GM20000 (cell line): ENCODE measurements at regions not wholly inside any gene's neighbourhood (a gene's known extent, or its start where the extent isn't known, plus 50 kb on each side); places are given as distances from the start of the nearest gene placed in this dataset.

ENCODE experiments used
- DNase-seq: peaks from one replicate; pipeline ENCODE4 v3.0.0; 2012; ENCODE audit warnings: low spot score
- CTCF ChIP-seq: IDR thresholded peaks from 2 replicates; pipeline ENCODE4 v1.5.1; 2012; ENCODE audit warnings: mild to moderate bottlenecking, control low read depth; ENCODE audit errors: extremely low read depth, missing control alignments

DNA sequence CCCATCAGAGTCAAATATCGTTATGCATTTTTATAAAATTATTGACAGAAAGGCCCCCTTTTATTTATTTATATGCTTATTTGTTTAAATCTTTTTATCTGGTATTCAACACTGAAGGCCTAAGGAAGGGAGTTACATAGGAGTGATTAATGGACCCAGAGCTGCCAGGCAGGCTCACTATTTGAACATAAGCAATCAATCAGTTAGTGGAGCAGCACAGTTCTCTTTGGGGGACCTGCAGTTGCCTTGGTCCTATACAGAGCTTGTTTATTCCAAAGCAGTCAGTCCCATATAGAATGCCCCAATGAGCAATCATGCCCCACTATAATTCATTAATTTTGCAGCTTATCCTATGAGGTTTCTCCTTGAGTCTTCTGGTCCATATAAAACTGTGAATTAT is 389.4 kb upstream of the GOT2 start:
- DNase-seq, result no peak
- TF ChIP-seq CTCF, result no peak

GRCh38 chr16:59122262-59122537 is 388.1 kb upstream of the GOT2 start:
- no peak for TF ChIP-seq CTCF
- DNase-seq, result no peak

GRCh38 chr16:59121411-59122261 is 387.5 kb upstream of the GOT2 start:
- no peak for TF ChIP-seq CTCF
- DNase-seq, result no peak

- DNase-seq, result no peak
- TF ChIP-seq CTCF, result no peak
These were observed 382.6 kb upstream of the GOT2 start for GRCh38 chr16:59116744-59117143.

DNA sequence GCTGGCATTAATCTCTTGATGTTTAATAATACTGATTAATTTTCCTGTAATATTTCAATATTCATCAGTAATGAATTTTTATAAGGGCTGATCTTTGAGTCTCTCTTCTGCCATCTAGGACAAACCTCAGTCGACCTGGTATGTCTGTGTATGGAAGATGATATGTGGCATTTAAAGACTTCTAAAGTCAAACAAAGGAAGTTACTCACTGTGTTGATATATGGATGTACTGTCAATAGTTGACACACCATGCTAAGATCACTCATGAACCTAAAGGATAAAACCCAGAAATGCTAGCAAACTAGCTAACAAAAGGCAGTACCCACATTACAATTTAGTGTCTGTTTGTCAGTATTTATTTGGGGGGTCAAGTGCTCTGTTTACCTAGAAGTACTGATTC is 380.7 kb upstream of the GOT2 start:
- no peak for DNase-seq
- TF ChIP-seq CTCF, result no peak

DNA sequence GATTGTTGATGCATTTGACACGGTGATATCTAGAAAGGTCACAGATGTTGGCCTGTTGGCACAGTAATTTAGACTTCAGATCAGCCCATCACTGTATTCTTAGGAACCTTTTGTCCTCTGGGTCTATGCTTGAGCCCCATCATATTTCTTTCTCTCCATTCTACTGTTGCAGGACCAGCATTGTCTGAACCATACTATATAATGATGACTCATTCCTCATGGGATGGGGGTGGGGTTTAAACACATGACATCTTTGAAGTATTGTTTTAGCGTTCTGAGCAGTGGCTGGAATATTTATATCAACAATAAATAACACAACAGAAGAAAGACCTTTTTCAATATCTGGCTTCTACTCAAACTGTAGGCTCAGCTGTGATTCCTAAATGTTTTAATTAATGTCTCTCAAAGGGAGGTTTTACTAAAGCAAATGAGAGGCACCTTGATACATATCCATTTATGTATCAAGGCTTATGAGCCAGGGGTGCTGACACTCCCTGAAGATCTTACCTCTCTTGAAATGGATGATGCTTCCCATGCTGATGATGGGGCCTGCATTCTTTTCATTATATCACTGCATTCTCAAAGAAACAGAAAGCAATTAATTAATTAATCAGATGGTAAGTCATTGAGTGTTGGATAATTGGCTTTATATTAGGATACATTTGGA is 379.0 kb upstream of the GOT2 start:
- no peak for DNase-seq
- TF ChIP-seq CTCF, result no peak

GRCh38 chr16:59111280-59111679 is 377.2 kb upstream of the GOT2 start:
- TF ChIP-seq CTCF, result no peak
- DNase-seq, result no peak
